ENCODE measurements at regions not wholly inside any gene's neighbourhood (a gene's known extent, or its start where the extent isn't known, plus 50 kb on each side); places are given as distances from the start of the nearest gene placed in this dataset.

DNA sequence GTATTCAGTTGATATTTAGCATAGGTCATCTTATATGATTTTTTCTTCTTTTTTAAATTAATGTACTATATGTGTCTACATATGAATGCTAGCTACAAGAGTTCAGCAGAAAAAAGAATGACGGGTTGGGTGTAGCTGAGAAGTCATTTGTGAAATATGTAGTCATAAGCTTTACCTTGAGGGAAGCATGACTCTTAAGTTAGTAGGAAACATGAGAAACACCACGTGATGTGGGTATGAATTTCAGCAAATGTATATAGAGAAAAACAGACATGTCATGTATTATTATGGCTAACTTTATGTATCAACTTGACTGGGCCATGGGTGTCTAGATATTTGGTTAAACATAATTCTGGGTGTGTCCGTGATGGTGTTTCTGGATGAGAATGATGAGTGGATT lies 125.0 kb downstream of the RAP2B start:
- no peak overlapping the region for H3K27ac ChIP-seq (ENCODE audit: low read length)
- H3K9me3 ChIP-seq (ENCODE audit: control insufficient read depth in 1 of 2, low read length in 2 of 2) = no peaks in the 10 kb centered on the region
- H3K4me1 ChIP-seq (ENCODE audit: control insufficient read depth in 1 of 2, insufficient read depth in 2 of 2, low read length in 2 of 2) = peaks cover 5% of the 10 kb centered on the region in 2 donors
- H3K4me3 ChIP-seq (ENCODE audit: low read depth in 1 of 2, low read length in 2 of 2) = no peak overlapping the region
- H3K36me3 ChIP-seq (ENCODE audit: control insufficient read depth in 1 of 2, insufficient read depth in 2 of 2, low read length in 2 of 2) = no peaks in the 10 kb centered on the region
- no peaks in the 10 kb centered on the region for H3K27me3 ChIP-seq (ENCODE audit: low read depth, low read length)

DNA sequence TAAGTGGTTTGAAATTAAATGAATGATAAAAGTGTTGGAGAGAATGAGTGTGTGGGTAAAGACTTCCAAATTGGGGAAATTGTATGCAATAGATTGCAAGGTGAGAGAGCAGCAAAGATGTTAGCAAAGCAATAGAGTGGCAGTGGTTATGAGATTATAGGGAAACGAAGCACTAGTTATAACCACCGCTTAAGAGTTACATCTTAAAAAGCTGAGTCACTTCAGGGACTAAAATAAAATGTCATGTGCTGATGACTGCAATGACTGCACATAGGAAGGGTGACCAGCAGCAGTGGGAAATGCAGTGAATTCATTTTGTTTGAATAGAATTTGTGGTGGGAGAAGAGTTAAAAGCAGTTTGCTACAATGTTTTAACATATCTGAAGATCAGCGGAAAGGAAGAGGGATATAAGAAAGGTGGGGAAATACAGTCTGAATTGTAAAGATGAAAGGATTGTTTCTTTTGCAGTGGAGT lies 127.3 kb downstream of the RAP2B start:
- Histone ChIP-seq H3K4me3 (ENCODE audit: low read depth in 1 of 2, low read length in 2 of 2) (no peak overlapping the region), H3K36me3 (ENCODE audit: control insufficient read depth in 1 of 2, insufficient read depth in 2 of 2, low read length in 2 of 2) (no peaks in the 10 kb centered on the region), H3K9me3 (ENCODE audit: control insufficient read depth in 1 of 2, low read length in 2 of 2) (no peaks in the 10 kb centered on the region), H3K27ac (ENCODE audit: low read length) (no peak overlapping the region), H3K27me3 (ENCODE audit: low read depth, low read length) (no peaks in the 10 kb centered on the region), H3K4me1 (ENCODE audit: control insufficient read depth in 1 of 2, insufficient read depth in 2 of 2, low read length in 2 of 2) (peaks cover 5% of the 10 kb centered on the region in 2 donors)

DNA sequence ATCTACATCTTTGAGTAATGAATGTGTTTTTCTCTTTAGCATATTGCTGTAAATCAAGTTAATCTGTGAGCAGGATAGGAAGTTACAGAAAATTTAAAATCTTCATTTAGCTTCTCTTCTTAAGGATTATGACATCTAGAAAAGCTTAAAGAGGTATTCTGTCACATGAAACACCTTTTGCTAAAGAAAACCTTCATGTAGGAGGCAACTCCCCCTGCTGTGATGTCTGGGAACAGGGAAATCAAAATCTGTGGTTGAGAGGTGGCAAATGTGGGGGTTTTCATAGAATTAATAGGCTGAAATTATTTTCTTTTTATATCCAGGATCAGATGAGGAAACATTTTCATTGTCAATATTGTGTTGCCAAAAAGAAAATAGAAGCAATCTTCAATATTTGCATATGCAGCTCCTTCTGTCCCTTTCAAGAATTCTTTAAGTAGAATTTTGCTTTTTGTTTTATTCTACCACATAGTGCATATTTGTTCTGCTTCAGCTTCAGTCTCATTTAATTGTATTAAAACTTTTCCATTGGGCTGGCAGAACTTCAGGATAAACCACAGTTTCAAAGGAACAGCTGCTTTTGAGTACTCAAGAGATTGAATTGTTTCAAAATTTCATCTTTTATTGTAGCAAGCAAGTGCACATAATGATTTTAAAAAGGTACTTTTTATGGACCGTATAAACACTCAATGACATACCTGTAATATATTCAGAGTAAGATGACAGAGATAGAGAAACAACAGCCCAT lies 128.4 kb downstream of the RAP2B start:
- H3K27ac ChIP-seq (ENCODE audit: low read length) = no peak overlapping the region
- no peaks in the 10 kb centered on the region for H3K36me3 ChIP-seq (ENCODE audit: control insufficient read depth in 1 of 2, insufficient read depth in 2 of 2, low read length in 2 of 2)
- H3K4me1 ChIP-seq (ENCODE audit: control insufficient read depth in 1 of 2, insufficient read depth in 2 of 2, low read length in 2 of 2) = peaks cover 0 to 5% of the 10 kb centered on the region in 2 donors
- no peak overlapping the region for H3K4me3 ChIP-seq (ENCODE audit: low read depth in 1 of 2, low read length in 2 of 2)
- H3K27me3 ChIP-seq (ENCODE audit: low read depth, low read length) = no peaks in the 10 kb centered on the region
- H3K9me3 ChIP-seq (ENCODE audit: control insufficient read depth in 1 of 2, low read length in 2 of 2) = no peaks in the 10 kb centered on the region

DNA sequence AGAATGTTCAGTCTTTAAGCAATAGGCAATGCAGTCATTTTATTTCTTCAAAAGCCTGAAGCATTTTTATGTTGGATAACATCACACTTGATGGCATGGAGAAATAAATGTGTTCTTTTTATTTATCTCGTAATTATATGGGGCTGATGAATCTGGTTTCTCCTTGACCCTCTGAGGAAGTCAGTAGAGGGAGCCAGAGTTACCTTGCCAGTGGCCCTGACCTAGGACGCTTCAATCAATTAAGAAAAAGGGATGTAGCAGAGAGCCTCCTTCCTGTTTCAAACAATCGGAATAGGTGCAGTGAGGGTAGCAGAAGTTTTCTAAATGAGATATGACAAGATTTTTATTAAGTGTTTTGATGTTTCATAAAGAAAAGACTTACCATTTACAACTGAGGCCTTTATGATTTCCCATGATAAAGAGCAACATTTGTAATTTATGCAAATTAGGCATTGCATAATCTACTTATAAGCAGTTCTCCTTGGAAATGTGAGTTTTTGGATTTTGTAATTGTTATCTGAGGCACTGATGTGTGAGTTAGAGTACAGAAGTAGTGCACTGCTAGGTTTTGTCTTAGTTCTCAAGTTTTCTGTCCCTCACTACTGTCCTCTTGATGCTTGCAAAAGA lies 129.1 kb downstream of the RAP2B start:
- Histone ChIP-seq H3K36me3 (ENCODE audit: control insufficient read depth in 1 of 2, insufficient read depth in 2 of 2, low read length in 2 of 2) (no peaks in the 10 kb centered on the region), H3K4me1 (ENCODE audit: control insufficient read depth in 1 of 2, insufficient read depth in 2 of 2, low read length in 2 of 2) (peaks cover 0 to 5% of the 10 kb centered on the region in 2 donors), H3K9me3 (ENCODE audit: control insufficient read depth in 1 of 2, low read length in 2 of 2) (no peaks in the 10 kb centered on the region), H3K4me3 (ENCODE audit: low read depth in 1 of 2, low read length in 2 of 2) (no peak overlapping the region), H3K27me3 (ENCODE audit: low read depth, low read length) (no peaks in the 10 kb centered on the region), H3K27ac (ENCODE audit: low read length) (no peak overlapping the region)

DNA sequence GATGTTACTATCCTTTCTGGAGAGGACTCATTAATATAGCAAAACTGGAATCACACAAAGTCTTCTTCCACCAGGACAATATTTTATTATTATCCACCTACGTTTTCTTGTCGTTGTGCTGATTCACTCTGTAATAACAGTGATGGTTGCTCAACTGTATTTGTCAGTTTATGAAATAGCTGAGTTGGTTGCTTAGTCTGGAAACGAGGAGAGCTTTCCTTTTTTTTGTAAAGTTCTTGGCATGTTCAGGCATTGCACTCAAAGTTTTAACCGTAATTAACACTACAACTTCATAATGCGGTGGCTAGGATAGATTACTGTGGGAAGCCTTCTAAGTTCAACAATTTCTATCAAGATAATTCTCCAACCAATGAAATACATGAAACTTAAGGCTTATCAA lies 131.2 kb downstream of the RAP2B start:
- Histone ChIP-seq H3K4me1 (ENCODE audit: control insufficient read depth in 1 of 2, insufficient read depth in 2 of 2, low read length in 2 of 2) (peaks cover 0 to 5% of the 10 kb centered on the region in 2 donors), H3K27me3 (ENCODE audit: low read depth, low read length) (no peaks in the 10 kb centered on the region), H3K4me3 (ENCODE audit: low read depth in 1 of 2, low read length in 2 of 2) (no peak overlapping the region), H3K36me3 (ENCODE audit: control insufficient read depth in 1 of 2, insufficient read depth in 2 of 2, low read length in 2 of 2) (no peaks in the 10 kb centered on the region), H3K9me3 (ENCODE audit: control insufficient read depth in 1 of 2, low read length in 2 of 2) (no peaks in the 10 kb centered on the region), H3K27ac (ENCODE audit: low read length) (no peak overlapping the region)

DNA sequence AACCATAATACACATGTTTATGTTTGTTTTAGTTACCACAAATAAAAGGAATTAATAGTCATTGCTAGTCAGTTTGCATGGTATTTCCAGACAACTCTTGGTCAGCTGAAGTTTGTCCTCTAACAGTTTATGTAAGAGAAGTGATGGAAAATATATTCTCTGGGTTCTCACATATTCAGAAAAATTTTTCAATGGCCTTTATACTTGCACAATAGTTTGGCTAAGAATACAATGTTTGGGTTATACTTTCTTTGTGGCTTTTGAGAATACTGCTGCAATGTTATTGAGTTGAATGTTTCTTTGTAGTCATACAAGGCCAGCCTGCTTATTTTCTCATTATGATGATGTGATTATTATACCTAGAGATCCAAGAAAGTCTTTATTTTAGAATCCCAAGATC lies 133.9 kb downstream of the RAP2B start:
- Histone ChIP-seq H3K9me3 (ENCODE audit: control insufficient read depth in 1 of 2, low read length in 2 of 2) (no peaks in the 10 kb centered on the region), H3K27ac (ENCODE audit: low read length) (no peak overlapping the region), H3K36me3 (ENCODE audit: control insufficient read depth in 1 of 2, insufficient read depth in 2 of 2, low read length in 2 of 2) (no peaks in the 10 kb centered on the region), H3K4me1 (ENCODE audit: control insufficient read depth in 1 of 2, insufficient read depth in 2 of 2, low read length in 2 of 2) (peaks cover 0 to 2% of the 10 kb centered on the region in 2 donors), H3K4me3 (ENCODE audit: low read depth in 1 of 2, low read length in 2 of 2) (no peak overlapping the region), H3K27me3 (ENCODE audit: low read depth, low read length) (no peaks in the 10 kb centered on the region)

DNA sequence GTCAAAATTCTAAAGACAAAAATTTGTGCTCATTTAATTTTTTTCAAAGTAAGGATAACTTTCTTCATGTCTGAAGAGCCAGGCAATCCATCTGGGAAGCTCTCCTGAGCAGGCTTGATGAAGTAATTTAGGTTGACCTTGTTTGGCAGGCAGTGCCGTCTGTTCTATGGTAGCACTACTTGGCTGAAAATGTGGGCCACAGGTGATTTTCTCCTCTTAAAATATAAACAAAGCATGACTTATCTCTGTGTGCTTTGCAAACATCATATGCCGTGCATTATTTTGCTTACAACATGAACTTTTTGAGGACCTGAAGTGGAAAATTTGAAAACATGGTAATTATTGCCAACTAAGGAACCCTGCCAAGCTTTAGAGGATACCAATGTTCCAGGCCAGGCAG lies 143.2 kb downstream of the RAP2B start:
- H3K4me3 ChIP-seq (ENCODE audit: low read depth in 1 of 2, low read length in 2 of 2) = no peak overlapping the region
- no peaks in the 10 kb centered on the region for H3K36me3 ChIP-seq (ENCODE audit: control insufficient read depth in 1 of 2, insufficient read depth in 2 of 2, low read length in 2 of 2)
- peaks cover 0 to 8% of the 10 kb centered on the region in 2 donors for H3K4me1 ChIP-seq (ENCODE audit: control insufficient read depth in 1 of 2, insufficient read depth in 2 of 2, low read length in 2 of 2)
- H3K27me3 ChIP-seq (ENCODE audit: low read depth, low read length) = no peaks in the 10 kb centered on the region
- H3K9me3 ChIP-seq (ENCODE audit: control insufficient read depth in 1 of 2, low read length in 2 of 2) = no peaks in the 10 kb centered on the region
- no peak overlapping the region for H3K27ac ChIP-seq (ENCODE audit: low read length)

DNA sequence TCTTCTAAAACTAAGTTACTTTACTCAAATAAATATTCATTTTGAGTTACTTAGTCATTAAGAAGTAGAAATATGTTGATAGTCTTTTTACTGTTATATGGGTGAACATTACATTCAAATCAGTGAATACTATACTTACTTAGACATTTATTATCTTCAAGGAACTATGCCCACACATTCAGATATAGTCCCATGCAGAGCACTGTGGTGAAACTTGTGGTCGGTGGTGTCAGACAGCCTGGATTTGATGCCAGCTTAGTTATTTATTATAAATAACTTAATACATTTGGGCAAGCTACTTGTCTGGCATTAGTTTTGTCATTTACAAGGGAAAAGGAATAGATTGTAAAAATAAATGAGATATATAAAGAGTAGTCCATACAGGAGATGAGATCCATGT lies 149.5 kb downstream of the RAP2B start:
- Histone ChIP-seq H3K36me3 (ENCODE audit: control insufficient read depth in 1 of 2, insufficient read depth in 2 of 2, low read length in 2 of 2) (no peaks in the 10 kb centered on the region), H3K9me3 (ENCODE audit: control insufficient read depth in 1 of 2, low read length in 2 of 2) (no peaks in the 10 kb centered on the region), H3K4me3 (ENCODE audit: low read depth in 1 of 2, low read length in 2 of 2) (no peak overlapping the region), H3K27me3 (ENCODE audit: low read depth, low read length) (no peaks in the 10 kb centered on the region), H3K27ac (ENCODE audit: low read length) (no peak overlapping the region), H3K4me1 (ENCODE audit: control insufficient read depth in 1 of 2, insufficient read depth in 2 of 2, low read length in 2 of 2) (no peaks in the 10 kb centered on the region)

DNA sequence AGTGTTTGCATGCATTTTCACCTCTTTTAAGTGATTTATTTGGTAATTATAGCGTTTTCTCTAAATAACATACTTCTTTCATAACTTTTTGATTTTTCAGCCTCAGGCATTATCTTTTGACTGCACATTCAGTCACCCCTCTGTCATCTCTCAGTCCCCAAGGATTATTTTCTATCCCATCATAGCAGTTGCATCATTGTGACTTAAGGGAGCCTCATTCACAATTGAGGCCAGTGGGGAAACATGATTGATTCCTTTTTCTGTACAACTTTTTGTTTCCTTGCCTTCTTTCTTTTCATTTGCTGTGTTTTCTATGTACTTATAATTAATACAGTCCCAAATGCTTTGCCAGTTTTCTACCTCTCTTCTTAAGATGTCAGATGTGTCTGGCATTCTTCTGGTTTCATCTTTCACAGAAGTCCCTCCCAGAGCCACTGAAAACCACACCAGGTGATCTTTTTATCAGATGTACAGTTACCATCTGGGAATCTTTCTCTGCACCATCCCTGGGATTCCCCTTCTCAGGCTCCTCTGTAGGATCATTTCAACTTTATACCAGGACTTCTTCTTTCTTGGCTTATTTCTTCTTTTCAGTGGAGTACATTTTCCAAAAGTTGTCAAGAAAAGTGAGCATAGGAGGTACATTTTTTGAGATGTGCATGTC lies 151.4 kb downstream of the RAP2B start:
- Histone ChIP-seq H3K27ac (ENCODE audit: low read length) (no peak overlapping the region), H3K9me3 (ENCODE audit: control insufficient read depth in 1 of 2, low read length in 2 of 2) (no peaks in the 10 kb centered on the region), H3K4me3 (ENCODE audit: low read depth in 1 of 2, low read length in 2 of 2) (no peak overlapping the region), H3K27me3 (ENCODE audit: low read depth, low read length) (no peaks in the 10 kb centered on the region), H3K36me3 (ENCODE audit: control insufficient read depth in 1 of 2, insufficient read depth in 2 of 2, low read length in 2 of 2) (no peaks in the 10 kb centered on the region), H3K4me1 (ENCODE audit: control insufficient read depth in 1 of 2, insufficient read depth in 2 of 2, low read length in 2 of 2) (no peaks in the 10 kb centered on the region)

DNA sequence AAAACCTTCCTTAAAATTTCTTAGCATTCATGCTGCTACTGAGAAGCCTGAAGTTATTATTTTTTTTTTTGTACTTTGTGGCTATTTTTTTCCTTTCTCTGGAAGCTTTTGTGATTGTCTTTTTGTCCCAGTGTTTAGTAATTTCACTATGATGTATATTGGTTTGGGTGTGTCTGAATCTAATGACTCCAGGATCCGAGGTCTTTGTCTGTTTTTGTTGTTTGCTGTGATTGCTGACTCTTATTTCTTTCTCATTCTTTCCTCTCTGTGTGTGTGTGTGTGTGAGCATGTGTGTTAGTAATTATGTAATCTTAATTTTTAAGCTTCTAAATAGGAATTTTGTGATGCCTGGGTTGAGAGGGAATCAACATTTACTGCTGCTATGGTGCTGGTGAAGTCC lies 152.0 kb downstream of the RAP2B start:
- H3K4me1 ChIP-seq (ENCODE audit: control insufficient read depth in 1 of 2, insufficient read depth in 2 of 2, low read length in 2 of 2) = no peaks in the 10 kb centered on the region
- no peak overlapping the region for H3K4me3 ChIP-seq (ENCODE audit: low read depth in 1 of 2, low read length in 2 of 2)
- no peak overlapping the region for H3K27ac ChIP-seq (ENCODE audit: low read length)
- H3K36me3 ChIP-seq (ENCODE audit: control insufficient read depth in 1 of 2, insufficient read depth in 2 of 2, low read length in 2 of 2) = no peaks in the 10 kb centered on the region
- no peaks in the 10 kb centered on the region for H3K9me3 ChIP-seq (ENCODE audit: control insufficient read depth in 1 of 2, low read length in 2 of 2)
- H3K27me3 ChIP-seq (ENCODE audit: low read depth, low read length) = no peaks in the 10 kb centered on the region

DNA sequence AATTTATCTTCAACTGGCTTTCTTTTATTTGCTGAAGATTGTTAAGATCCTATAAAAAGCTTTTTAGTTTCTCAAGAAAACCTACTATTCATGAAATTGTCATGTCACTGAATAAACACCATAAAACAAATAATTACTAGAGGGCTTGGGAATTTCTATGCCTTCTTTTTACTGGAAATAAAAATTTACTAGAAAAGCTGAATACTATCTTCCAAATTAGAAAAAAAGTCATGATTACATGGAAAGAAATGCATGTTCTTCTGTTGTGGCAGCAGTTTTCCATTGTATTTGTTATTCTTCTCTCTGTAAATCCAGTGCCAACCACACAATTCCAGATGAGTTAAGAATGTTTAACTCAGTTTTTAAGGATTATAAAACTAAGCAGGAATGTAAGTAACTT lies 153.8 kb downstream of the RAP2B start:
- no peak overlapping the region for H3K27ac ChIP-seq (ENCODE audit: low read length)
- H3K4me1 ChIP-seq (ENCODE audit: control insufficient read depth in 1 of 2, insufficient read depth in 2 of 2, low read length in 2 of 2) = no peaks in the 10 kb centered on the region
- no peaks in the 10 kb centered on the region for H3K36me3 ChIP-seq (ENCODE audit: control insufficient read depth in 1 of 2, insufficient read depth in 2 of 2, low read length in 2 of 2)
- H3K4me3 ChIP-seq (ENCODE audit: low read depth in 1 of 2, low read length in 2 of 2) = no peak overlapping the region
- no peaks in the 10 kb centered on the region for H3K9me3 ChIP-seq (ENCODE audit: control insufficient read depth in 1 of 2, low read length in 2 of 2)
- no peaks in the 10 kb centered on the region for H3K27me3 ChIP-seq (ENCODE audit: low read depth, low read length)

Data from muscle layer of duodenum (tissue), 2 donors.